Motor neuron (in vitro differentiated cells): ENCODE measurements at regions not wholly inside any gene's neighbourhood (a gene's known extent, or its start where the extent isn't known, plus 50 kb on each side); places are given as distances from the start of the nearest gene placed in this dataset.

Source experiments
- ATAC-seq, 8 experiments: fragments of 200-7000 bp; cut with Tn5 transposase; replicated peaks in 6 of 8; 2 replicates each; pipeline ENCODE4 v1.8.0; 2021; ENCODE audit warnings: mild to moderate bottlenecking in 8 of 8, moderate library complexity in 8 of 8
- H3K27ac ChIP-seq, 2 donors: fragments of 250-450 bp; sonication (Bioruptor Pico); 2 replicates each; pipeline ENCODE4 v1.9.0; 2021; ENCODE audit warnings: antibody characterized with exemption in 2 of 2, mild to moderate bottlenecking in 2 of 2, moderate library complexity in 1 of 2
- H3K4me1 ChIP-seq, 2 donors: fragments of 250-450 bp; sonication (Bioruptor Pico); replicated peaks in 1 of 2; 2 replicates each; pipeline ENCODE4 v1.6.1; 2021; ENCODE audit warnings: antibody characterized with exemption in 2 of 2, mild to moderate bottlenecking in 2 of 2, moderate library complexity in 1 of 2
- H3K4me3 ChIP-seq, 5 donors: fragments of 250-450 bp; sonication (Bioruptor Pico); 2 replicates each; pipeline ENCODE4 v1.9.0; 2021; ENCODE audit warnings: antibody characterized with exemption in 5 of 5, mild to moderate bottlenecking in 5 of 5, moderate library complexity in 4 of 5
- WGBS, 10 experiments: fragments of 450-650 bp; shearing (Covaris generic); methylation state at CpG; one replicate each; pipeline ENCODE4 v1.0.0; 2022; 5-methylcytosine and 5-hydroxymethylcytosine counted together
- in situ Hi-C, 9 experiments: fragments of 400-800 bp; cut with MboI; loops; one replicate each; pipeline ENCODE4 v1.15.0; 2021; ENCODE audit warnings: low sequenced_read_pairs in 9 of 9, low pct_unique_long_range_greater_than_20kb in 2 of 9; ENCODE audit not compliant: unreplicated experiment in 9 of 9

DNA sequence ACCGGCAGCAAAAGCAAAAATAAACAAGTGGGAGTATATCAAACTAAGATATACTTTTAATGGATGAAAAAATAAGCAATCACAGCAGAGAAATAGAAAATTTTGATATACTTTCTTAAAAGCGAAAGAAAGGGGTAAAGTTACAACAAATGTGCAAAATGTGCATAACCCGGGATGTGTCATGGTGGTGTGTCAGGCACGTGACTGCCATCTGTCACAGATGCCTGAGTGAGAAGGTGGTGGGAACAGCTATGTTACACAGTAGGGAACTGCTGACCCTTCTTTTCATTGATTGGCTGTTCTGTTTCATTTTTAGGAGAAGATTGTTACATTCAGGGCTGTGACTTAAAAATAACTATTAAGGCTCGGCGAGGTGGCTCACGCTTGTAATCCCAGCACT, 168.1 kb upstream of the PELI2 start:
- H3K27ac ChIP-seq, result no peak overlapping the region
- no peaks in the 10 kb centered on the region for H3K4me1 ChIP-seq
- peak in 3 of 8 experiments; percentile 52 to 81 (median 62) for ATAC-seq
- 5 to 100% (median 69%) methylated on average over 2 to 7 of the region's 7 CpGs for WGBS, 10 experiments
- in situ Hi-C loops, result no loop called here
- H3K4me3 ChIP-seq, result no peak overlapping the region

DNA sequence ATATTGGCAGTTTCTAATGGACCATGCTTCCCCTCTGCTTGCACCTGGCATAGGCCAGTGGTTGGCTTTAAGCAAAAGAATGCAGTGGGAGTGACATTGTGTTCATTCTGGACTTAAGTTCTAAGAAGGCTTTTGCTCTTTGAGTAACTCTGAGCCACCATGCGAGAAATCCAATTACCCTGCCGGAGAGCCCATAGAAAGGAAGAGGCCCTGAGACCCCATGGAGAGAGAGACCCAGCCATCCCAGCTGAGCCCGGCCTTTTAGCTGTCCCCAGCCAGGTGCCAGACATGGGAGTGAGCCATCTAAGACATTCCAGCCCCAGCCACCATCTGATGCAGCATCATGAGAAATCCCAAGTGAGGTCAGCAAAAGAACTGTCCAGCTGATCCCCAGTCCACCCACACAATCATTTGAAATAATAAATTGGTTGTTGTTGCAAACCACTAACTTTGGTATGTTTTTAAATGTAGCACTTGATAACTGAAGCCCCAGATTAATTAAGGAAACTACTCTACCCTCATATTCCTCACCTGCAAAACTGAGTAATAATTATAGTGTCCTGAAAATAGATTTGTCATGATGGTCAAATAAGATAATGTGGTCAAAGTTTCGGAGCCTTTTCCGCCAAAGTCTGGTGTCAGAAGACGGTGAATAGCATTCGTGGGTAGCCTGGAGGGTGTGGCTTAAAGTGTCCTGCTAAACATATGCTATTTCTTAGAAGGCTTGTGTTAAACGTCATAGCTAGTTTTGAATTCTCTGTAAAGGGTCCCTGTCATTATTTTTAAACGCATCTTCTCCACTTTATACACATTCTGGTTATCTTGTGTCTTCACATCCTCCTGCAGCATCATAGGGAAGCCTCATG, 166.6 kb upstream of the PELI2 start:
- in situ Hi-C loops, result no loop called here
- H3K4me3 ChIP-seq, result no peak overlapping the region
- peaks cover 0 to 2% of the 10 kb centered on the region in 2 donors for H3K4me1 ChIP-seq
- ATAC-seq, result peak in 1 of 8 experiments; percentile 46
- 53 to 100% (median 84%) methylated on average over 1 to 9 of the region's 9 CpGs; no CpG with 5 or more reads in 1 of the 10 experiments for WGBS, 10 experiments
- H3K27ac ChIP-seq, result no peak overlapping the region

DNA sequence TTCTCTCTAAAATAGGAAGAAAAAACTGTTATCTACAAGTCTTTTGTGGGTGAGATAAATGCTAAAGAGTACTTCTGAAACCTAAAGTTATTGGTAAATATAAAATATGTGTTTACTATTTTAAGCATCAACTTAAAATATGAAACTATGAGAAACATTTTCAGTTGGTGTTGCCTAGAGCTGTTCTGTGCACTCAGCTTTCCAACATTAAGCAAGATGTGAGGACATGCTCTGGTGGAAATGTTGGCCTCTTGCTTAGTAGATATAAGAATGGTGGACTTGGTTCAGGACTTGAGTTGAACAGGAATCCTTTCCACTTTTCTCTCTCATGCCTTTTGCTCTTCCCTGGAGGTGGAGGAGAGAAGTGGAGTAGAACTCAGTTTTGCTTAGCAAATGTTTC, 164.1 kb upstream of the PELI2 start:
- ATAC-seq, result no peak
- peaks cover 12 to 18% of the 10 kb centered on the region in 2 donors for H3K4me1 ChIP-seq
- no peak overlapping the region for H3K27ac ChIP-seq
- in situ Hi-C loops, result no loop called here
- H3K4me3 ChIP-seq, result no peak overlapping the region

DNA sequence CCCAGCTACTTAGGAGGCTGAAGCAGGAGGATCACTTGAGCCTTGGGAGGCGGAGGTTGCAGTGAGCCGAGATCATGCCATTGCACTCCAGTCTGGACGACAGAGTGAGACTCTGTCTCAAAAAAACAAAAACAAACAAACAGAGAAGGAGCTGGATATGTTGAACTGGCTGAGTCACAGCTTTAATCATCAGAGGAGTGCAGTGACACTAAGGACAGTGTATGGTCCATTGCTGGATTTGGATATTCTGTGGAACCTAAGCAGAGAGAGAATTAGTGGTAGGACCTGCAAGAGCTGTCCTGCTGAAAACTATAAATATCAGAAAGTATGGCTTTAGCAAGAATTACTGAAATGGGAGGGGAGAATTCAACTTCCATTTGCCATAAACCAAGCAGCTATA, 163.0 kb upstream of the PELI2 start:
- in situ Hi-C loops, result no loop called here
- WGBS, 10 experiments, result 67 to 100% (median 73%) methylated on average over 1 to 3 of the region's 3 CpGs; no CpG with 5 or more reads in 6 of the 10 experiments
- peaks cover 12 to 18% of the 10 kb centered on the region in 2 donors for H3K4me1 ChIP-seq
- H3K4me3 ChIP-seq, result no peak overlapping the region
- no peak for ATAC-seq
- no peak overlapping the region for H3K27ac ChIP-seq

DNA sequence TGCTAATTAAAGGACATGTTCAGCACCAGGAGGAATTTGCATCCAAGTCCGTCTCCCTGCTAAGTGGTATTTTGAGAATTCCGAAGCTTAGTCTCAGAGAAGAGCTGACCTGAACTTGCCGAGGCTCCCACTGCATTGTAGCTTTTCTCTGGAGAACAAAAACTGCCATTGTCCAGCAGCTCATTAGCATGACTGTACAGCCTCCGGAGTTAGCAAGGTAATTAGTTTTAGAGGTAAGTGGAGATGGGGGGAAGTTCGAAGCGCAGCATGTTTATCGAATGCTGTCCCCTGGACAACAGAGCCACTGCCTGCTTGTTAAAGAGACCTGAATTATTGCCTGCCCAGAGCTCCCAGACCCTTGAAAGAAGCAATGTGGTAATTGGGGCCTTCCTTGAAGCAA, 160.3 kb upstream of the PELI2 start:
- WGBS, 10 experiments, result 0 to 100% (median 9%) methylated on average over 1 to 6 of the region's 7 CpGs; no CpG with 5 or more reads in 3 of the 10 experiments
- Histone ChIP-seq H3K4me1 (peaks cover 12 to 18% of the 10 kb centered on the region in 2 donors), H3K4me3 (no peak overlapping the region), H3K27ac (no peak overlapping the region)
- ATAC-seq, result peak in 6 of 8 experiments; percentile 56 to 97 (median 95)
- in situ Hi-C loops, result no loop called here

DNA sequence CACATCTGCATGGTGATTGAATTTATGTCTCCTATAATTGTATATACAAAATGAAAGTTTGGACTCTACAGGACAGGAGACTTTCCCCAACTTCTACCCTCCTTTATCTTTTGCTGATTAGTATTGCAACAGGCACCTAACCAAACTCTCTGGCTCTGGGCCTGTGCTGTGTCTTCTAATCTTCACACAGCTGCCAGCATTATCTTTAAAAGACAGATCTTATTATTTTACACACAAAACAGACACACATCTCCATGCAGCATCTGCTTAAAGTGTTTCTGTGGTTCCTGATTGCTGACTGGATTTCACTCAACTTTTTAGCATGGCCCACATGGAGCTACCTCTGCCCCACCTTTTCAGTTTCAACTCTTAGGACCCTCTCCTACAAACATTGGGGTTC, 154.9 kb upstream of the PELI2 start:
- Histone ChIP-seq H3K4me1 (peaks cover under 1 to 16% of the 10 kb centered on the region in 2 donors), H3K27ac (no peak overlapping the region), H3K4me3 (no peak overlapping the region)
- no peak for ATAC-seq
- in situ Hi-C loops, result no loop called here

DNA sequence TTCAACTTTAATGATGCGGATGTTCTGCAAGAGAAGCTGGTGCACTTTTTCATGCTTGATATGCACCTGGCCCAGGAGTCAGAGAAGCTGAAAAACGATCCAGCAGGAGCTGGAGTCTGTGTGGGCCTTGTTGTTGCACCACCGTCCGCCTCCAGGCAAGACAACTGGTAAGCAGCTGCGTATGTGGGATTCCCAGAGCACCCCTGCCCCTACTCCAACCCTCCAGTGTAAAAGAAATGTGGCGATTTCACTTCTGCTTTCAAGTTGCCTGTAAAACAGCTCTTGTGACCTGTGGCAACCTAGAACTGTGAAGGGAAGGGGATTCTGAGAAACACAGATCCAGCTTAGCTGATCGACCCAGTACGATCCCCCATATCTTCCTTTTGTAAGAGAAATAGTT, 154.1 kb upstream of the PELI2 start:
- ATAC-seq, result no peak
- 36 to 100% (median 88%) methylated on average over 1 to 7 of the region's 8 CpGs for WGBS, 10 experiments
- H3K4me1 ChIP-seq, result peaks cover 0 to 15% of the 10 kb centered on the region in 2 donors
- H3K27ac ChIP-seq, result no peak overlapping the region
- H3K4me3 ChIP-seq, result no peak overlapping the region
- in situ Hi-C loops, result no loop called here

DNA sequence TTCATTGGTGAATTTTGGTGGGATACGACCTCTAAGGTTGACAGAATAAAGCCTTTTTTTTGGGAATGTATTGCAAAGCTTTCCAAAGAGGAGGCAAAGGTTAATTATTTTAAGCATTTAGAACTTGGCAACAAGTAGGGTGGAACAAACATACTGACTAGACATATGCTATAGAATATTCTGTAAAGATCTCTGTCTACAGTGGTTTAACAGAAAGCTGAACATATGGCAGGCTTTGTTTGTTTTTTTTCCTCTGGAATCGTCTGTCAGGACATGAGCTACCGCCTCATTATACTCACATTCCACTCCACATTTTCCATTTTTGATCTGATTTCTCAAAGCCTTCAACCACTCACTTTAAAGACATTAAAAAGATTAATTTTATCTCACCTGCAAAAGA, 153.4 kb upstream of the PELI2 start:
- ATAC-seq, result no peak
- no peak overlapping the region for H3K4me3 ChIP-seq
- peaks cover 0 to 15% of the 10 kb centered on the region in 2 donors for H3K4me1 ChIP-seq
- 30 to 100% (median 52%) methylated on average over 1 to 3 of the region's 3 CpGs for WGBS, 10 experiments
- in situ Hi-C loops, result no loop called here
- no peak overlapping the region for H3K27ac ChIP-seq

DNA sequence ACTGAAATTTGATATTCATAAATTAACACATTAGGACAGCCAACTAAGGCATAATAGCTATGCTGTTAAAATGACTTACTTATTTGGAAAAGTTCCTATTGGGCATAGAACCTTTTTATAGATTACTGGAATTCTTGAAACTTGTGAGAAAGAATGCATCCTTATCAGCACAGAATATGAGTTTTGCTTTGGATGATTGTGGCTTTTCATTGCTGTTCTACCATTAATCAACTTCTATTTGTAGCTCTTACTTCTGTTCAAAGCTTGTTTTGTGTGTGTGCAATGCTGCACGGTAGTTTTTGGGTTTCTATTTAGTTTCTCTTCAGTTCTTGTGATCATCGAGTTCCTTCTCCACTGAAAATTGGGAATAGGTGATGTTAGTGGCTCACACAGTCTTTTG, 152.4 kb upstream of the PELI2 start:
- 26 to 95% (median 72%) methylated on average over 1 to 2 of the region's 2 CpGs; no CpG with 5 or more reads in 2 of the 10 experiments for WGBS, 10 experiments

DNA sequence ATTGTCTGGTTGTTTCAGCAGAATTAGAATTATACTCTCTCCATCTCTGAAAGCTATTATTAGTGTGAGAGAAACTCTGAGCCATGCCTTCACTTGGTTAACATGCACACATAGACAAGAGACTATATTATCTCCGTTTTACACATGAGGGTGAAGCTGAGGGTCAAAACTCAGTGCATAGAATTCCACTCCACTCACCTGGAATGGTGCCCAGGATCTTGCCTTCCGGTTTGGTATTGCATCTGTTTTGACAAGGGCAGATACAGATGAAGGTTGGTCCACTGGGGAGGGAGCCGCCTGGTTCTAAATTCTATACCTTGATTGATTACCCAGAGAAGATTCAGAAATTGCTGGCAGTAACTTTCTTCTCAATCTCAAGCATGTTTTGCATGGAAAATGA, 149.5 kb upstream of the PELI2 start:
- peaks cover 0 to 18% of the 10 kb centered on the region in 2 donors for H3K4me1 ChIP-seq
- in situ Hi-C loops, result no loop called here
- ATAC-seq, result no peak
- WGBS, 10 experiments, result 58 to 100% (median 71%) methylated on average over 1 to 3 of the region's 3 CpGs; no CpG with 5 or more reads in 3 of the 10 experiments
- H3K27ac ChIP-seq, result no peak overlapping the region
- H3K4me3 ChIP-seq, result no peak overlapping the region

More for the DNA sequence above, 152.4 kb upstream of the PELI2 start:
- Histone ChIP-seq H3K4me3 (no peak overlapping the region), H3K4me1 (peaks cover 0 to 18% of the 10 kb centered on the region in 2 donors), H3K27ac (no peak overlapping the region)
- ATAC-seq, result no peak
- in situ Hi-C loops, result no loop called here

DNA sequence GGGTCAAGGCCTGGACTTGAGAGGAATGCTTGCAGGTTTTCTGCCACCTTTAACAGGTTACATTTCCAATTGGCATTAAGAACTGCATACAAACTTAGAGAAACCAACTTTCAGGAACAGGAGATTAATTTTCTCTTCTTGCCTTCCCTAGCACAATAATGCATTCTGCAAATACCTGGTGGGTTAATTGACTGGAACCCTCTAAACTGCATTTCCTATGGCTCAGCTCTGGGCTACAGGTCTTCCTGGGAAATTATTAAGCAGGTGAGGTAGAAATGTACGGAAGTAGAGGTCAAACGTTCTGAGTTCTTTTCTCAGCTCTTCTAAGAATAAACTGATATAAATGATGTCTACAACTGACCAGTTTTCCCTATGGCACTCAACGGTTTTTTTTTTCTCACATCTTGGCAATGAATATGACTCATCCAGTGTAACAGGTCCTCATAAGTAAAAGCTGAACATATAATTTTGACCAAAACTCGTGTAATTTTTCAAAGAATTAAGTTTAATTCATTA, 144.9 kb upstream of the PELI2 start:
- in situ Hi-C loops, result no loop called here
- Histone ChIP-seq H3K27ac (no peak overlapping the region), H3K4me1 (peaks cover 0 to 14% of the 10 kb centered on the region in 2 donors), H3K4me3 (no peak overlapping the region)
- no peak for ATAC-seq
- 22 to 100% (median 76%) methylated on average over 2 to 4 of the region's 4 CpGs for WGBS, 10 experiments

DNA sequence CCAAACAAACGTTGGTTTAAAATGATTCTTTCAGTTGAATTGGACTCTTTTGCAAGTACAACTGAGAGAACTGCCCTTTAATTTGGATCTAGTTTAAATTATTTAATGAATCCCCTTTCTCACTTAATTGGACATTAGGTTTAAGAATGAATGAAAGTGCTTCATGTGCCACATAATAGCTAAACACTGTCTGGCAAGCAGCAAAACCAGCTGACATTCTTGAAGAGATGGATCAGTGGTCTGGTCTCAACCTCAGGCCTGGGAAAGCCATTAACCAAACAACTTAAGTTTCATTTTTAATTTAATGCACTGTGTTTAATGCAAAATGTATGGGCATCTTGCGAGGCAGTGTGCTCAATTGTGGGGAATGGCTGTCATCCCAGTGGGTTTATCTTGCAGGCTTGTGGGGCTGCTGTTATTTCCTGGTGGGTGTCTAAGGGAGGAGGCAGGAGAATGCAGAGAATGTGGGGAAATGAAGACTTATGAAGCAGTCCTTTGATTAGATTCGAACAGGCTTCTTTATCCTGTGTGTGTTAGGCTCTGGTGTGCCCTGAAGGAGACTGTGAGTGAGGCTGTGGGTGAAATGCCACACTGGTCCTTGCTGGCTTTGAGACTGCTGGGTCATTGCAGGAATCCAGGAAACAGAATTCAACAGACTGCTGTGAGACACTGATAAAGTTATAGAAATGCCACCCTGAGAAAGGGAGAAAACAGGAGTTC, 144.1 kb upstream of the PELI2 start:
- Histone ChIP-seq H3K27ac (no peak overlapping the region), H3K4me3 (no peak overlapping the region), H3K4me1 (peaks cover 0 to 14% of the 10 kb centered on the region in 2 donors)
- ATAC-seq, result peak in 2 of 8 experiments; percentile 45 to 70
- WGBS, 10 experiments, result 38 to 100% (median 80%) methylated on average over 1 to 3 of the region's 3 CpGs; no CpG with 5 or more reads in 1 of the 10 experiments
- in situ Hi-C loops, result no loop called here

DNA sequence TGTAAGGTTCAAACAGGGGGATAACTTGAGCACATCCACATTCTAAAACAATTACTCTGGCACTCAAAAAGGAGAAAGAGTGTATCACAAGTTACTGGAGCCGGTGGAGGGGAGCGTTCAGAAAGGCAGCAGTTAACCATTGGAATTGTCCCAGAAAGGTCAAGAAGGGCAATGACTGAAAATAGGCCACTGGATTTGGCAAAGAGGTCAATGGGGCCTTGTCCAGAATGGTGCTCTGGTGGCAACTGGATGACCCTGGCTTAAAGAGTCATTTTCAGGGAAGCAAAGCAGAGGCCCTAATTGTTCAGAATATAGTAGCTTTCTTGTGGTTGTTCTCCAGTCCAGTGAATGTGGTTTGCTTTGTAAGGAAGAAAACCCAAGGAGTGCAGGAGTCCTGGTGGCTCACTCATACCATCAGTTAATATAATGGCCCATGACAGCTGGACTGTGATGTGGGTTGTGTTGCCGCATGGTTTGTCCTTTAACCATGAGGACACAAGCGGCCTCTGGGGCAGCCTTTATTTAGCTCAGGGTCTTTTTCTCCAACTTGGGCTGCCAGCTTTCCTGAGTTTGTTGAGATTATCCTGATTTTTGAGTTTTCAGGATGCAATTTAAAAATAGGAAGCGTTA, 142.8 kb upstream of the PELI2 start:
- in situ Hi-C loops, result no loop called here
- WGBS, 10 experiments, result 57 to 100% (median 92%) methylated on average over 1 to 5 of the region's 5 CpGs; no CpG with 5 or more reads in 1 of the 10 experiments
- Histone ChIP-seq H3K27ac (no peak overlapping the region), H3K4me1 (peaks cover 0 to 13% of the 10 kb centered on the region in 2 donors), H3K4me3 (no peak overlapping the region)
- no peak for ATAC-seq
